Caki2 (cell line): ENCODE measurements at regions not wholly inside any gene's neighbourhood (a gene's known extent, or its start where the extent isn't known, plus 50 kb on each side); places are given as distances from the start of the nearest gene placed in this dataset.

ENCODE experiments used
- DNase-seq: peaks from one replicate; pipeline ENCODE4 v3.0.0-alpha.2; 2015; ENCODE audit warnings: low read depth
- in situ Hi-C: cut with HindIII; loops from 2 replicates; pipeline ENCODE4 v1.10.0; 2016; ENCODE audit warnings: low sequenced_read_pairs, low pct_unique_long_range_greater_than_20kb, mixed read lengths

DNA sequence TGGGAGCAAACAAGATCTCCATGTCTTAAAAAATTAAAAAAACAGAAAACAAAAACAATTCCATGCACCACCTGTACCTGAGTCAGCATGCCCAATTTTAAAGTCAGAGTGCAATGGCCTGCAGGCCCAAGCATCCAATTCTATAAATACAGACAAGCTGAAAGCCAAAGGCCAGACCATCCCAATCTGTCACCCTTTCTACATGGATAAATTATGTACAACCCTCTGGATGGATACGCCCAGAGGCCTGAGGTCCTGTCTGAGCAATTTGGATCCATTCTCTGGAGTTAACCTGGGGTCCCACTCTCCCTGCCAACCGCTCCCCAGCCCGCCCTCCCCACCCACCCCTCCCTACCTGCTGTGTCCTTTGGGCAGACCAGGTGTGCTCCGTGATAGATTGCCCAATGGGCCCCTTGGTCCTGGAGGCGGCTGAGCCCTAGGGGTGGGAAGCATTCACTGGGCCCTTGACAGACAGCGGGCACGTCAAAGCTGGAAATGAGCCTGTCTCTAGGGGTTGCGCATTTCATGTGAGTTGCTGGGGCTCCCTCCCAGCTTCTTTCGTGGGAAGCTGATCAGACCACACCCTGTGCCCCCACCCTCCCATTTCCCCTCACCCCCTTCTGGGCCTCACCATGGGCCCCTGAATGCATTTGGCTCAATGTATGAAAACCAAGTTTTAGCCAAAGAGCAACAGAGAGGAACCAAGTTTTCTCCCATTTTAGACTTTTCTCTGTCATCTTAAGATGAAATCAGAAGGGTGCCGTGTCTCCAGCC, 171.3 kb downstream of the BCL11B start:
- in situ Hi-C loops: no loop called here
- no peak for DNase-seq

DNA sequence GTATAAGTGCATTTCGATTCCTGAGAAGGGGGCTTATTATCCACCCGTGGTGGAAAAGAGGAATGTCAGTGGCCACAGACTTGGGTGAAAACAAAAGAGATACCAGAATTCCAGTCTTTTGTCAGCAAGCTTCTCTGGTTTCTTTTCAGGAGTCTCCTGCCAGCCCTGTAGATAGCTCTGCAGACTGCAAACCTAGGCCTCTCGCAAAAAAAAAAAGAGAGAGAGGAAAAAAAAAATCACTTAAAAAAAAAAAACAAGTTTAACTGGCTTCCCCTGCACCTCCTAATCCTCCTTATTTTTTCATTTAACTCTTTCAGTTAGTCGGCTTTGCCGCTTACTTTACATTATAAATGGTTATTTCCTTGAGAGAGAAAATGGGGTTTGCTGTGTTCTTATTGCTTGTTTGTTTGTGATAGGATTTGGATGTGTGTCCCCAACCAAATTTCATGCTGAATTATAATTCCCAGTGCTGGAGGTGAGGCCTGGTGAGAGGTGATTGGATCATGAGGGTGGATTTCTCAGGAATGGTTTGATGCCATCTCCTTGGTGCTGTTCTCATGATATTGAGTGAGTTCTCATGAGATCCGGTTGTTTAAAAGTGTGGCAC, 170.0 kb downstream of the BCL11B start:
- no peak for DNase-seq
- in situ Hi-C loops: no loop called here

DNA sequence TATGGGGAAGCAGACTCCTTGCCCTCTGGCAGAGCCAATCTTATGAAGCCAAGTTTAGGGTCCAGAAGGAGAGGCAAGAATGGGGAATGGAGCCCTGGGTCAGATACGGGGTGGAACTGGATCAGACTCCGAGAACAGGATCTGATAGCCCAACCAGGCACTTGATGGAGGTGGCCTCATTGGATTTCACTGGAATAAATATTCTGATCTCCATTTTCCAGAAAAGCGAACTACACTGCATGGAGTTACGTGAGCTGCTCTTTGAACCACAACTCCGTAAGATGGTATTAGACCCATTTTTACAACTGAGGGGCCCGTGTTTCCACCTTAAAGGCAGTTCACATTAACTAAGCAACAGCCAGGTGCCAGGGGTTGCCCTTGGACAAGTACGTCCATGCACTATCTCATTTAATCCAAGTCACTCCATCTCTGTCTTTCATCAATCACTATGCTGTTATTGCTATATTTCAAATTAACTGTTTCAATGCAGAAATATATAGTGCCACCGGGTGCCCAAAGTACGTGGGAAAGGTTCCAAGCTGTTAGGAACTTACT, 155.2 kb downstream of the BCL11B start:
- in situ Hi-C loops: no loop called here

DNA sequence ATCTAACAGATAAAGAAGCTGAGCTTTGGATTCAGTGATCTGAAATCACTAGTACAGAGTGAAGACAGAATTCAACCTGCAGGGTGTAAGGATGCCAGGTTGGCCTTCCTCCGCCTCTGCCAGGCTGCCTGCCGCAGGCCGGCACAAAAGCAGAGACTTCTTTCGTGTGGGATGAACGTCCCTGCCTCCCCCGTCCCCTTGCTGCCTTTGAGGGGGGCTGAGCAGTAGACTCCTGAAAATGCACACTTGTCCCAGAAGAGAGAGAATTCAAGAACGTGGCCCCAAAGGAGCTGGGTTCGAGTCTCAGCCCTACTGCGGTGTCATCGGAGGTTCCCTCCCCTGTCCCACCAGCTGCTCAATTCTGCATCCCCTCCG, 154.3 kb downstream of the BCL11B start:
- in situ Hi-C loops: no loop called here
- DNase-seq: no peak

More for the DNA sequence above, 155.2 kb downstream of the BCL11B start:
- no peak for DNase-seq

DNA sequence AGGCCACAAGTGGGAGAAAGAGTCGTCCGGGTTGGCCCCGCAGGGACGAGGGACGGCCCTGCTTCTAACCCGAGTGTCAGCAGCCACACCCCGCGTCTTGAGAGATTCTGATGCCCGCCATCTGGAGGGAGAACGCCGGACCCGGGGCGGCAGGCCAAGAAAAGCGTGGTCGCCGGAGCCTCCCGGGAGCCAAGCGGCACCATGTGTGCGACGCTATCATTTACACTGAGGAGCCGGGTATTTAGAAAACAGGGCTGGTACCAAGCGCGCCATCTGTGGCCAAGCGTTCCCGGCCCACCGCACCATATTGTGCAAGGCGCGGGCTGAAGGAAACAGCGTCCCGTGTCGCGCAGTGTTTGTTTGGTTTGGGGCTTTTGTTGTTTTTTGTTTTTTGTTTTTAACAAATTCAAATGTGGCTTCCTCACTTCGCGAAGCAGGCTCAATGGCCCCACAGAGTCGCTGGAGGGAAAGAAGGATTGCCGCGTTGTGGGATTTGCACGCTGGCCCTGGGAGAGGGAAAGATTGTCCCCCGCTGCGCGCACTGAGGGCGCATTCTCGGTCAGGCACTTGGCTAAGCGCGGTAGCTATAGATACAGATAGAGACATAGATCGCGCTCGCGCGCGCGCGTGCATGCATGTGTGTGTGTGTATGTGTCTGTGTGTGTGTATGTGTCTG, 153.8 kb downstream of the BCL11B start:
- DNase-seq: no peak
- in situ Hi-C loops: no loop called here

DNA sequence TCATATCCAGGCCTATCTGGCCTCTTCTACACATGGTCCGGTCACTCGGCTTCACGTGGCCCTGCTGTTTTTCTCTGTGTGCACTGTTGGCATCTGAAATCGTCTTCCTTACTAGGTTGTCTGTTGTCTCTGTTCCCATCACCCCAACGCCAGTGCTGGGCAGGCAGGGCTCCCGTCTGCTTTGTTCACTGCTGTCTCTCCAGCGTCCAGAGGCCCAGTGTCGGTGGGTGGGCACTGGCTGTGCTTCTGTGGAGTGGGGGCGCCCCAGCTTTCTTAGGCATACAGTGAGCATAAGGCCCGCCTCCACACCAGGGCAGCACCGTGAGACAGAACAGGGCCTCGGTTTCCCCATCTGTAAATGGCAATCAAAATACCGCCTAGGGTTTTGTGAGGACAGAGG, 153.1 kb downstream of the BCL11B start:
- no peak for DNase-seq
- in situ Hi-C loops: no loop called here
